HG03159 (cell line): ENCODE measurements at regions not wholly inside any gene's neighbourhood (a gene's known extent, or its start where the extent isn't known, plus 50 kb on each side); places are given as distances from the start of the nearest gene placed in this dataset.

ENCODE experiments used
- ATAC-seq: cut with Tn5 transposase; IDR thresholded peaks from one replicate; pipeline ENCODE4 v1.9.1; 2021; ENCODE audit warnings: mild to moderate bottlenecking, moderate library complexity; ENCODE audit not compliant: unreplicated experiment

GRCh38 chr2:198715302-198715835 lies 742.4 kb downstream of the SATB2 start:
- no peak for ATAC-seq

- no peak for ATAC-seq
Observed at GRCh38 chr2:198712485-198712884, 745.3 kb downstream of the SATB2 start.

GRCh38 chr2:198711484-198711883 lies 746.3 kb downstream of the SATB2 start:
- ATAC-seq: no peak

- no peak for ATAC-seq
Observed at GRCh38 chr2:198710562-198710961, 747.2 kb downstream of the SATB2 start.

GRCh38 chr2:198706476-198707082 lies 751.2 kb downstream of the SATB2 start:
- no peak for ATAC-seq

GRCh38 chr2:198703281-198703680 lies 754.5 kb downstream of the SATB2 start:
- ATAC-seq: no peak

GRCh38 chr2:198702796-198703195 lies 754.9 kb downstream of the SATB2 start:
- ATAC-seq: no peak

- ATAC-seq: no peak
Observed at GRCh38 chr2:198701481-198701880, 756.3 kb downstream of the SATB2 start.

GRCh38 chr2:198700319-198700718 lies 757.4 kb downstream of the SATB2 start:
- ATAC-seq: no peak

GRCh38 chr2:198698230-198698629 lies 759.5 kb downstream of the SATB2 start:
- ATAC-seq: peak; percentile 53

- no peak for ATAC-seq
Observed at GRCh38 chr2:198697794-198698193, 759.9 kb downstream of the SATB2 start.

GRCh38 chr2:198697218-198697617 lies 760.5 kb downstream of the SATB2 start:
- ATAC-seq: no peak

- no peak for ATAC-seq
Observed at GRCh38 chr2:198695879-198696278, 761.9 kb downstream of the SATB2 start.

- no peak for ATAC-seq
Observed at GRCh38 chr2:198692907-198693510, 764.7 kb downstream of the SATB2 start.

- no peak for ATAC-seq
Observed at GRCh38 chr2:198691236-198691635, 766.5 kb downstream of the SATB2 start.

- no peak for ATAC-seq
Observed at GRCh38 chr2:198664321-198664720, 793.4 kb downstream of the SATB2 start.

GRCh38 chr2:198662905-198663304 lies 794.8 kb downstream of the SATB2 start:
- no peak for ATAC-seq

- no peak for ATAC-seq
Observed at GRCh38 chr2:198660501-198660900, 797.2 kb downstream of the SATB2 start.

GRCh38 chr2:198659096-198659870 lies 798.5 kb downstream of the SATB2 start:
- no peak for ATAC-seq

GRCh38 chr2:198657512-198658121 lies 800.1 kb downstream of the SATB2 start:
- no peak for ATAC-seq

- no peak for ATAC-seq
Observed at GRCh38 chr2:198656869-198657268, 800.9 kb downstream of the SATB2 start.
